ENCODE measurements at regions not wholly inside any gene's neighbourhood (a gene's known extent, or its start where the extent isn't known, plus 50 kb on each side); places are given as distances from the start of the nearest gene placed in this dataset.

DNA sequence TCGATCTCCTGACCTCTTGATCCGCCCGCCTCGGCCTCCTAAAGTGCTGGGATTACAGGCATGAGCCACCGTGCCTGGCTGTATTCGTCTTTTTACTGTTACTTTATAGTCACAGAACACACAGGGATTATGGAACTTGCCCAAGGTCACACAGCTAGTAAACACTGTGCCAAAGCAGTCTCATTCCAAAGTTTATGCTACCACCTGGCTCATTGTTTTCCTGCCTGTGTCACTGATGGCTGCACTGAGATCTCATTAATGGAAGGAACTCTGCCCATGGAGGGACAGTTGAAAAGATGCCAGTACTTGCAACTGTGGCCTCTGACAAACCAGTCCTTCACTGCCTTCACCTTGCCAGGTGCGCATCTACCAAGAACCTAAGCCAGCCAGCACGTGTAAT, 517.7 kb downstream of the BCOR start:
- Histone ChIP-seq H4K5ac (ENCODE audit: low read length) (no peak overlapping the region), H3K27ac (ENCODE audit: low read depth, low read length) (no peak overlapping the region), H2AK5ac (ENCODE audit: low read length) (no peak overlapping the region), H3K36me3 (ENCODE audit: control insufficient read depth, insufficient read depth, low read length) (no peaks in the 10 kb centered on the region), H4K8ac (ENCODE audit: low read depth, low read length) (no peak overlapping the region), H3K23ac (ENCODE audit: low read length) (no peak overlapping the region), H3K18ac (ENCODE audit: low read length) (no peak overlapping the region), H3K9ac (ENCODE audit: low read length) (no peak overlapping the region), H3K27me3 (ENCODE audit: insufficient read depth, low read length, poor library complexity) (no peaks in the 10 kb centered on the region), H3K4ac (ENCODE audit: low read depth, low read length) (no peak overlapping the region), H3K4me3 (ENCODE audit: low read length) (no peak overlapping the region), H3K79me2 (ENCODE audit: control insufficient read depth, insufficient read depth, low read length) (no peaks in the 10 kb centered on the region), H3K56ac (ENCODE audit: low read length) (no peak overlapping the region), H3K79me1 (ENCODE audit: low read length) (no peaks in the 10 kb centered on the region), H2BK15ac (replicated peaks; ENCODE audit: low read depth) (no peak overlapping the region), H3K4me2 (ENCODE audit: low read length) (no peak overlapping the region), H2BK5ac (ENCODE audit: low read length) (no peak overlapping the region), H2BK120ac (ENCODE audit: low read depth, low read length) (no peak overlapping the region), H3K4me1 (ENCODE audit: control insufficient read depth, low read depth, low read length) (no peaks in the 10 kb centered on the region)
- WGBS (ENCODE audit: extremely low coverage, insufficient coverage, low lambda C conversion rate) = no CpG with 5 or more reads among the region's 8 CpGs
- no peak for DNase-seq

DNA sequence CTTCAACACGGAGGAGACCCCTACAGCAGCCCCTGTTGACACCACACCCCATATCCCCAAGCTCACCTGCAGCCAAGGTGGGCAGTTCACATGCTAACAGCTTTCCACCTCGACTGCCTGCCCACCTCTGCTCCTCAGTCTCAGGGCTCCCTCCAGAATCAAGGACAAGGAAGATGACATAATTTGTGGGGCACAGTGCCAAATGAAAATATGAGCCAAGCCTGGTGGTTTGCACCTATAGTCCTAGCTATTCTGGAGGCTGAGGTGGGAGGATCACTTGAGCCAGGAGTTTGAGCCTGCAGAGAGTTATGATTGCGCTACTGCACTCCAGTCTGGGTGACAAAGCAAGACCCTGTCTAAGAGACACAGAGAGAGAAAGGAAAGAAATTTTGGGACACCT, 516.3 kb downstream of the BCOR start:
- H3K79me1 ChIP-seq (ENCODE audit: low read length) = no peaks in the 10 kb centered on the region
- no peak overlapping the region for H3K27ac ChIP-seq (ENCODE audit: low read depth, low read length)
- no peak overlapping the region for H3K23ac ChIP-seq (ENCODE audit: low read length)
- no peak overlapping the region for H3K4me3 ChIP-seq (ENCODE audit: low read length)
- DNase-seq = no peak
- no peaks in the 10 kb centered on the region for H3K36me3 ChIP-seq (ENCODE audit: control insufficient read depth, insufficient read depth, low read length)
- WGBS (ENCODE audit: extremely low coverage, insufficient coverage, low lambda C conversion rate) = no CpG with 5 or more reads among the region's 3 CpGs
- no peak overlapping the region for H3K9ac ChIP-seq (ENCODE audit: low read length)
- H2BK5ac ChIP-seq (ENCODE audit: low read length) = no peak overlapping the region
- no peak overlapping the region for H2BK15ac ChIP-seq (replicated peaks; ENCODE audit: low read depth)
- H3K4ac ChIP-seq (ENCODE audit: low read depth, low read length) = no peak overlapping the region
- H3K18ac ChIP-seq (ENCODE audit: low read length) = no peak overlapping the region
- no peaks in the 10 kb centered on the region for H3K4me1 ChIP-seq (ENCODE audit: control insufficient read depth, low read depth, low read length)
- no peak overlapping the region for H4K8ac ChIP-seq (ENCODE audit: low read depth, low read length)
- no peak overlapping the region for H2AK5ac ChIP-seq (ENCODE audit: low read length)
- no peak overlapping the region for H2BK120ac ChIP-seq (ENCODE audit: low read depth, low read length)
- H3K4me2 ChIP-seq (ENCODE audit: low read length) = no peak overlapping the region
- H4K5ac ChIP-seq (ENCODE audit: low read length) = no peak overlapping the region
- no peaks in the 10 kb centered on the region for H3K79me2 ChIP-seq (ENCODE audit: control insufficient read depth, insufficient read depth, low read length)
- H3K56ac ChIP-seq (ENCODE audit: low read length) = no peak overlapping the region
- no peaks in the 10 kb centered on the region for H3K27me3 ChIP-seq (ENCODE audit: insufficient read depth, low read length, poor library complexity)

DNA sequence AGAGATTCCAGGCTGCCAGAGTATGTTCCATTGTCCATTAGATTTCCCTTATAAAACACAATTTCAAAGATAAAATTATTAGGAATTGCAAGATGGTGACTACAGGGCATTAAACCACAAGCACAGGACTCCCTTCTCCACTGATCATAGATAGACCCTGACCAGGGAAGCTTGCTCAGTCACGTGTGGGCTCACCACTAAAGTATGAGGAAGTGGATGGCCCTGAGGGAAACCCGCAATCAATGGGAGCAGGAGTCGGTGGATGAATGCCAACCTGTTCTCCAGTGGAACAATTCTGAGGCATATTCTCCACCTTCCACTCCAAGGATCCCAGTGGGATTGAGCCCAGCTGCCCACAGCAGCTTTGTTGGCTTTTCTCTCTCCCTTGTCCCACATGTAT, 515.7 kb downstream of the BCOR start:
- Histone ChIP-seq H3K4me3 (ENCODE audit: low read length) (no peak overlapping the region), H3K4ac (ENCODE audit: low read depth, low read length) (no peak overlapping the region), H3K4me1 (ENCODE audit: control insufficient read depth, low read depth, low read length) (no peaks in the 10 kb centered on the region), H4K5ac (ENCODE audit: low read length) (no peak overlapping the region), H4K8ac (ENCODE audit: low read depth, low read length) (no peak overlapping the region), H2BK5ac (ENCODE audit: low read length) (no peak overlapping the region), H3K79me2 (ENCODE audit: control insufficient read depth, insufficient read depth, low read length) (no peaks in the 10 kb centered on the region), H3K56ac (ENCODE audit: low read length) (no peak overlapping the region), H3K4me2 (ENCODE audit: low read length) (no peak overlapping the region), H2BK120ac (ENCODE audit: low read depth, low read length) (no peak overlapping the region), H3K27me3 (ENCODE audit: insufficient read depth, low read length, poor library complexity) (no peaks in the 10 kb centered on the region), H2AK5ac (ENCODE audit: low read length) (no peak overlapping the region), H3K79me1 (ENCODE audit: low read length) (no peaks in the 10 kb centered on the region), H2BK15ac (replicated peaks; ENCODE audit: low read depth) (no peak overlapping the region), H3K27ac (ENCODE audit: low read depth, low read length) (no peak overlapping the region), H3K9ac (ENCODE audit: low read length) (no peak overlapping the region), H3K23ac (ENCODE audit: low read length) (no peak overlapping the region), H3K18ac (ENCODE audit: low read length) (no peak overlapping the region), H3K36me3 (ENCODE audit: control insufficient read depth, insufficient read depth, low read length) (no peaks in the 10 kb centered on the region)
- no peak for DNase-seq
- WGBS (ENCODE audit: extremely low coverage, insufficient coverage, low lambda C conversion rate) = no CpG with 5 or more reads among the region's 3 CpGs

DNA sequence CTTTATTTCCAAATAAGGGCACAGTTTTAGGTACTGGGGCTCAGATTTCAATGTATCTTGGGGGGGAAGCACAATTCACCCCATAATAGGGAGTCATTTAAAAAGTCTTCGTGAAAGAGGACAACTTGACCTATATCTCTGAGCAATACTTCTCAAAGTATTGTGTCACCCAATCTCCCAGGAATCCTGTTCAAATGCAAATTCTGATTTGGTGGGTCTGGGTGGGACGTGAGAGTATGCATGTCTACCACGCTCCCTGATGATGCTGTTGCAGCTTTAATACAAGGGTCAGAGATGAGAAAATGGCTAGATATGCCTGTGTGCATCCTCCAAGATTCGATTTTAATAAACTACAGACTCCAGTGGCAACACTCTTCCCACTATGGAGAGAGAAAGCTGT, 514.8 kb downstream of the BCOR start:
- Histone ChIP-seq H3K18ac (ENCODE audit: low read length) (no peak overlapping the region), H4K5ac (ENCODE audit: low read length) (no peak overlapping the region), H3K79me1 (ENCODE audit: low read length) (no peaks in the 10 kb centered on the region), H3K79me2 (ENCODE audit: control insufficient read depth, insufficient read depth, low read length) (no peaks in the 10 kb centered on the region), H2AK5ac (ENCODE audit: low read length) (no peak overlapping the region), H3K27me3 (ENCODE audit: insufficient read depth, low read length, poor library complexity) (no peaks in the 10 kb centered on the region), H3K27ac (ENCODE audit: low read depth, low read length) (no peak overlapping the region), H3K23ac (ENCODE audit: low read length) (no peak overlapping the region), H3K36me3 (ENCODE audit: control insufficient read depth, insufficient read depth, low read length) (no peaks in the 10 kb centered on the region), H3K4ac (ENCODE audit: low read depth, low read length) (no peak overlapping the region), H3K4me1 (ENCODE audit: control insufficient read depth, low read depth, low read length) (no peaks in the 10 kb centered on the region), H3K9ac (ENCODE audit: low read length) (no peak overlapping the region), H2BK5ac (ENCODE audit: low read length) (no peak overlapping the region), H4K8ac (ENCODE audit: low read depth, low read length) (no peak overlapping the region), H3K4me3 (ENCODE audit: low read length) (no peak overlapping the region), H3K56ac (ENCODE audit: low read length) (no peak overlapping the region), H2BK120ac (ENCODE audit: low read depth, low read length) (no peak overlapping the region), H3K4me2 (ENCODE audit: low read length) (no peak overlapping the region), H2BK15ac (replicated peaks; ENCODE audit: low read depth) (no peak overlapping the region)
- DNase-seq = no peak
- no CpG with 5 or more reads among the region's 4 CpGs for WGBS (ENCODE audit: extremely low coverage, insufficient coverage, low lambda C conversion rate)

DNA sequence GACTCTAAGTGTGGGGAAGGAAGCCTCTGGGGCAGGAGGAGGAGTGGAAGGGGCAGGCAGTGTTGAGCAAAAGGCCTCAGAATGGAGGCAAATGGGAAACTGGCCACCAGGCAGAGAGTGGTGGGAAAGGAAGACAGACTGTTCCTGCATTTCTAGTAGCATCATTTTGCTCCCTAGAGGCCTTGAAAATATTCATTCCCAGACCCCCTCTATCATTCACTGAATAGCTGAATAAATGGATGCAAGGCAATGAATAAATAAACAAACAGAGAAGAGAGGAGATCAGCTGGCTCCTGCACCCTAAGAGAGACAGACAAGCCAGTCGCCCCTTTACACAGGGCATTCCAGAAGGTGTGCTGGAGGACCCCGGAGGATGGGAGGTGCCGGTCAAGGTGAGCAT, 511.9 kb downstream of the BCOR start:
- H3K4me1 ChIP-seq (ENCODE audit: control insufficient read depth, low read depth, low read length) = no peaks in the 10 kb centered on the region
- no peak overlapping the region for H4K8ac ChIP-seq (ENCODE audit: low read depth, low read length)
- no peak overlapping the region for H3K9ac ChIP-seq (ENCODE audit: low read length)
- H3K4ac ChIP-seq (ENCODE audit: low read depth, low read length) = no peak overlapping the region
- H2BK120ac ChIP-seq (ENCODE audit: low read depth, low read length) = no peak overlapping the region
- H4K5ac ChIP-seq (ENCODE audit: low read length) = no peak overlapping the region
- H3K56ac ChIP-seq (ENCODE audit: low read length) = no peak overlapping the region
- no peaks in the 10 kb centered on the region for H3K79me1 ChIP-seq (ENCODE audit: low read length)
- H3K4me2 ChIP-seq (ENCODE audit: low read length) = no peak overlapping the region
- H3K23ac ChIP-seq (ENCODE audit: low read length) = no peak overlapping the region
- no peaks in the 10 kb centered on the region for H3K27me3 ChIP-seq (ENCODE audit: insufficient read depth, low read length, poor library complexity)
- H2BK15ac ChIP-seq (replicated peaks; ENCODE audit: low read depth) = no peak overlapping the region
- no peaks in the 10 kb centered on the region for H3K79me2 ChIP-seq (ENCODE audit: control insufficient read depth, insufficient read depth, low read length)
- no peak for DNase-seq
- H3K36me3 ChIP-seq (ENCODE audit: control insufficient read depth, insufficient read depth, low read length) = no peaks in the 10 kb centered on the region
- no CpG with 5 or more reads among the region's 3 CpGs for WGBS (ENCODE audit: extremely low coverage, insufficient coverage, low lambda C conversion rate)
- no peak overlapping the region for H3K18ac ChIP-seq (ENCODE audit: low read length)
- no peak overlapping the region for H3K27ac ChIP-seq (ENCODE audit: low read depth, low read length)
- no peak overlapping the region for H2AK5ac ChIP-seq (ENCODE audit: low read length)
- no peak overlapping the region for H2BK5ac ChIP-seq (ENCODE audit: low read length)
- no peak overlapping the region for H3K4me3 ChIP-seq (ENCODE audit: low read length)

DNA sequence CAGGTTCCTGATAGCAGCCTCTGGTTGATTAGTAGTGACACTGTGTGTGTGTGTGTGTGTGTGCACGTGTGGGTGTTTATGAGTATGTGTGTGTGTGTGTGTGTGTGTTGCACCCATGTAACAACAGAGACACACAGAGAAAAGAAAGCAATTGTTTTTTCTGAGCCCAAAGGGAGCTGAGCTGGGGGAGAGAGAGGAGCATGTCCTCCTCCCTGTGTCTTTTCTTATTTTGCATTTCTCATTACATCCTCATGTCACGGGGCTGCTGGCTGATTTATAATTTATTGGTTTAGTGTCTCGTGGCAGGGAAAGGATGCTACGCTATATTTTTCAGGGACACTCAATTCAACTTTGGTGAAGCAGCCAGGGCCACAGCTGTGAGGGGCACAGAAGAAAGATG, 511.4 kb downstream of the BCOR start:
- H3K9ac ChIP-seq (ENCODE audit: low read length) = no peak overlapping the region
- no peak overlapping the region for H4K8ac ChIP-seq (ENCODE audit: low read depth, low read length)
- no peak overlapping the region for H4K5ac ChIP-seq (ENCODE audit: low read length)
- H2AK5ac ChIP-seq (ENCODE audit: low read length) = no peak overlapping the region
- H3K36me3 ChIP-seq (ENCODE audit: control insufficient read depth, insufficient read depth, low read length) = no peaks in the 10 kb centered on the region
- H3K27me3 ChIP-seq (ENCODE audit: insufficient read depth, low read length, poor library complexity) = no peaks in the 10 kb centered on the region
- H3K79me1 ChIP-seq (ENCODE audit: low read length) = no peaks in the 10 kb centered on the region
- no peak overlapping the region for H2BK15ac ChIP-seq (replicated peaks; ENCODE audit: low read depth)
- H3K4me3 ChIP-seq (ENCODE audit: low read length) = no peak overlapping the region
- H3K56ac ChIP-seq (ENCODE audit: low read length) = no peak overlapping the region
- no peak overlapping the region for H3K18ac ChIP-seq (ENCODE audit: low read length)
- H3K23ac ChIP-seq (ENCODE audit: low read length) = no peak overlapping the region
- DNase-seq = no peak
- H2BK120ac ChIP-seq (ENCODE audit: low read depth, low read length) = no peak overlapping the region
- no peak overlapping the region for H3K4ac ChIP-seq (ENCODE audit: low read depth, low read length)
- H3K27ac ChIP-seq (ENCODE audit: low read depth, low read length) = no peak overlapping the region
- no peak overlapping the region for H3K4me2 ChIP-seq (ENCODE audit: low read length)
- H3K4me1 ChIP-seq (ENCODE audit: control insufficient read depth, low read depth, low read length) = no peaks in the 10 kb centered on the region
- no CpG with 5 or more reads among the region's 4 CpGs for WGBS (ENCODE audit: extremely low coverage, insufficient coverage, low lambda C conversion rate)
- H2BK5ac ChIP-seq (ENCODE audit: low read length) = no peak overlapping the region
- no peaks in the 10 kb centered on the region for H3K79me2 ChIP-seq (ENCODE audit: control insufficient read depth, insufficient read depth, low read length)
